A673 (cell line): ENCODE measurements at regions not wholly inside any gene's neighbourhood (a gene's known extent, or its start where the extent isn't known, plus 50 kb on each side); places are given as distances from the start of the nearest gene placed in this dataset.

Experiments used
- CTCF ChIP-seq: fragments of 300-800, 200-600 bp; sonication (generic); conservative IDR thresholded peaks from 2 replicates; pipeline ENCODE4 v1.5.1; 2017; ENCODE audit warnings: low read depth, mild to moderate bottlenecking, antibody characterized with exemption, low read length, moderate library complexity, mixed read lengths
- EZH2 ChIP-seq: fragments of 200-600 bp; sonication (generic); IDR thresholded peaks from 2 replicates; pipeline ENCODE4 v1.6.1; 2017; ENCODE audit warnings: borderline replicate concordance, low read depth, mild to moderate bottlenecking, mixed read lengths, antibody characterized with exemption, low read length; ENCODE audit not compliant: poor library complexity, severe bottlenecking

GRCh38 chr7:45484094-45484493 is 90.1 kb upstream of the ADCY1 start:
- no peak for TF ChIP-seq CTCF
- no peak for TF ChIP-seq EZH2
